Right atrium auricular region (tissue), 2 donors: ENCODE measurements at regions not wholly inside any gene's neighbourhood (a gene's known extent, or its start where the extent isn't known, plus 50 kb on each side); places are given as distances from the start of the nearest gene placed in this dataset.

Source experiments
- DNase-seq: peaks from one replicate; pipeline ENCODE4 v3.0.0-alpha.2; 2019; ENCODE audit warnings: low spot score
- H3K27ac ChIP-seq, 2 donors: fragments of 200-600 bp; sonication (generic); 1 replicate in 1 of 2; 2 replicates in 1 of 2; pipeline ENCODE4 v1.5.1; 2016 to 2019
- H3K27me3 ChIP-seq, 2 donors: fragments of 200-600 bp; sonication (generic); one replicate each; pipeline versions ENCODE4 v1.5.1 to v1.6.0; 2017 to 2019
- H3K36me3 ChIP-seq: fragments of 200-600 bp; sonication (generic); one replicate; pipeline ENCODE4 v1.5.1; 2016
- H3K4me1 ChIP-seq, 2 donors: fragments of 200-600 bp; sonication (generic); one replicate each; pipeline versions ENCODE4 v1.5.1 to v1.6.0; 2017 to 2019
- H3K4me3 ChIP-seq, 2 donors: fragments of 200-600 bp; sonication (generic); 1 replicate in 1 of 2; 2 replicates in 1 of 2; pipeline ENCODE4 v1.5.1; 2017 to 2019; ENCODE audit warnings: mild to moderate bottlenecking in 1 of 2, moderate library complexity in 1 of 2
- H3K9me3 ChIP-seq, 2 donors: fragments of 200-600 bp; sonication (generic); one replicate each; pipeline ENCODE4 v1.5.1; 2019
- TF ChIP-seq, protein P1 (sequence below), 2 donors: fragments of 200-600 bp; sonication (generic); IDR thresholded peaks; one replicate each; pipeline ENCODE4 v1.5.1; 2019; ENCODE audit warnings: antibody characterized with exemption in 2 of 2

DNA sequence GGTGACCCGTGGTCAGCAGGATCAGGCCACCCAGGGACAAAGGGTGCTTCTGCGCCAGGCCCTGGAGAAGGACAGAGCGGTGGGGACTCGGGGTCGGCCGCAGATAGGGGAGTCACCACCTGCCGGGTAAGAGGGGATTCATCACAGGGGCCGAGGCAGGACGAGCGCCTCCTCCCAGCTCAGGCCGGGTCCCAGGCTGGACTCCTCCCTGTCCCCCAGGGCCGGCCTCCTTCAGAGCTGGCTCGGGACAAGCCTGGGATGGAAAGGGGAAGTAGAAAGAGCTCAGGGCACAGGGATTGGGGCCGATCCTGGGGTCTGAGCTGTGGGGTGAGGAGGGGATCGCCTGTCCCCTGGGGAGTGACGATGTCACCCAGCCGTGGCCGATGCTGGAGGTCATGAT, 139.4 kb downstream of the GPCPD1 start:
- Histone ChIP-seq H3K4me3 (no peak overlapping the region), H3K9me3 (no peaks in the 10 kb centered on the region), H3K27ac (no peak overlapping the region), H3K27me3 (no peaks in the 10 kb centered on the region), H3K4me1 (no peaks in the 10 kb centered on the region), H3K36me3 (no peaks in the 10 kb centered on the region)
- TF ChIP-seq, protein P1, sequence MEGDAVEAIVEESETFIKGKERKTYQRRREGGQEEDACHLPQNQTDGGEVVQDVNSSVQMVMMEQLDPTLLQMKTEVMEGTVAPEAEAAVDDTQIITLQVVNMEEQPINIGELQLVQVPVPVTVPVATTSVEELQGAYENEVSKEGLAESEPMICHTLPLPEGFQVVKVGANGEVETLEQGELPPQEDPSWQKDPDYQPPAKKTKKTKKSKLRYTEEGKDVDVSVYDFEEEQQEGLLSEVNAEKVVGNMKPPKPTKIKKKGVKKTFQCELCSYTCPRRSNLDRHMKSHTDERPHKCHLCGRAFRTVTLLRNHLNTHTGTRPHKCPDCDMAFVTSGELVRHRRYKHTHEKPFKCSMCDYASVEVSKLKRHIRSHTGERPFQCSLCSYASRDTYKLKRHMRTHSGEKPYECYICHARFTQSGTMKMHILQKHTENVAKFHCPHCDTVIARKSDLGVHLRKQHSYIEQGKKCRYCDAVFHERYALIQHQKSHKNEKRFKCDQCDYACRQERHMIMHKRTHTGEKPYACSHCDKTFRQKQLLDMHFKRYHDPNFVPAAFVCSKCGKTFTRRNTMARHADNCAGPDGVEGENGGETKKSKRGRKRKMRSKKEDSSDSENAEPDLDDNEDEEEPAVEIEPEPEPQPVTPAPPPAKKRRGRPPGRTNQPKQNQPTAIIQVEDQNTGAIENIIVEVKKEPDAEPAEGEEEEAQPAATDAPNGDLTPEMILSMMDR (IDR thresholded peaks at IDR 0.05), result no peak
- DNase-seq, result no peak

DNA sequence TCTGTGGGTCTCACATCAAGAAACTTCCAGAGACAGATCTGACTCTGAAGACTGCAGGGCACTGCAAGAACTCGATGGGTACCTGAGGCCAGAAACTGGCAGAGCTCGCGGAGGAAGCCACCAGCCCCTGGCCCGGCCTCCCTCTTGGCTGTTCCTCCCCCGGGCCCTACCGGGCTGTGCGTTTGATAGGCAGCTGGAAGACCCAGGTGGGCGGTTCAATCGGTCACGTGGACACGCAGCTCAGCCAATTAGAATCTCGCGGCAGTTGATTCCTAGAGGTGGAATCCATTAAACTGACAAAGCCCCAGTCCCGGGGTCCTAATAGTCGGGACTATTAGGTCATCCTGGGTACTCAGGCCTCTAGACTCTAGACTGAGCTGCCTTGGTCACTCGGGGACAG, 139.9 kb downstream of the GPCPD1 start:
- H3K9me3 ChIP-seq, result no peaks in the 10 kb centered on the region
- H3K27ac ChIP-seq, result no peak overlapping the region
- no peak for DNase-seq
- TF ChIP-seq, protein P1 (IDR thresholded peaks at IDR 0.05), result no peak
- no peaks in the 10 kb centered on the region for H3K36me3 ChIP-seq
- no peaks in the 10 kb centered on the region for H3K4me1 ChIP-seq
- no peaks in the 10 kb centered on the region for H3K27me3 ChIP-seq
- H3K4me3 ChIP-seq, result no peak overlapping the region

DNA sequence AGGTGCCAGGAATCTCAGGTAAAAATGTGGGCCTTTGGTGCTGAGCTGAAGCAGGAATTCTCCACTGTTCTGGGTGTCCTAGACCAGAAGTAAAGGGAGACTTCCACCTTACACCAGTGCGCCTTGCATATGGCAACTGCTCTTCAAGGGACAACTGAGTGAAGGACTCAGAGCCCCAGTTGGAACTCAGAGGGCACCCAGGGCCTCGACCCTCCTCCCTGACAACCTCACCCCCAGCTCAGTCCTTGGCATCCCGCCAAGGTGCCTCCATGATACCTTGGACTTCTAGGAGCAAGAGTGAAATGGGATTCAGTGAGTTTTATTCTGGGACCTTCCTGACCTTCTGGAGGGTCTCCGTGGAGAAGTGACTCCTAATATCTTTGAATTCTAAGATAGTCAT, 140.3 kb downstream of the GPCPD1 start:
- no peaks in the 10 kb centered on the region for H3K36me3 ChIP-seq
- no peaks in the 10 kb centered on the region for H3K4me1 ChIP-seq
- H3K4me3 ChIP-seq, result no peak overlapping the region
- no peaks in the 10 kb centered on the region for H3K27me3 ChIP-seq
- H3K27ac ChIP-seq, result no peak overlapping the region
- DNase-seq, result no peak
- no peaks in the 10 kb centered on the region for H3K9me3 ChIP-seq
- TF ChIP-seq, protein P1 (IDR thresholded peaks at IDR 0.05), result no peak

DNA sequence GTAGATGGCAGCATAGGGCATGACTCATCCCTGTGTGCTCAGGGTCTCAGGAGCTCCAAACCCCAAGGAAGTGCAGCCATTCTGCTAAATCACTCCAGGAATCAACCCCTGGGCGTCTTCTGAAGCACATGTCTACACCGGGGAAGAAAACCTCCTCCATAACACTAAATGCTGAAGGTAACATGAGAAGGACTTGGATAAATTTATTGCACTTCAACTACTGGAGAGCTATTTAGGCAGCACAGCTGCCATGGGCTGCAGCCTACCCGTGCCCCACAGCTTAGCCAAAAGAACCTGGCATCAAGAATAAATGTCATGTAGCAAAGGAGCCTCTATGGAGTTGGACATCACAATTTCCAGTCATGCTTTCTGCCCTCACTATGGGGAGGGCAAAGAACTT, 141.7 kb downstream of the GPCPD1 start:
- H3K27me3 ChIP-seq, result no peaks in the 10 kb centered on the region
- no peaks in the 10 kb centered on the region for H3K9me3 ChIP-seq
- no peak for DNase-seq
- no peaks in the 10 kb centered on the region for H3K36me3 ChIP-seq
- H3K4me1 ChIP-seq, result no peaks in the 10 kb centered on the region
- no peak overlapping the region for H3K4me3 ChIP-seq
- TF ChIP-seq, protein P1 (IDR thresholded peaks at IDR 0.05), result no peak
- no peak overlapping the region for H3K27ac ChIP-seq

DNA sequence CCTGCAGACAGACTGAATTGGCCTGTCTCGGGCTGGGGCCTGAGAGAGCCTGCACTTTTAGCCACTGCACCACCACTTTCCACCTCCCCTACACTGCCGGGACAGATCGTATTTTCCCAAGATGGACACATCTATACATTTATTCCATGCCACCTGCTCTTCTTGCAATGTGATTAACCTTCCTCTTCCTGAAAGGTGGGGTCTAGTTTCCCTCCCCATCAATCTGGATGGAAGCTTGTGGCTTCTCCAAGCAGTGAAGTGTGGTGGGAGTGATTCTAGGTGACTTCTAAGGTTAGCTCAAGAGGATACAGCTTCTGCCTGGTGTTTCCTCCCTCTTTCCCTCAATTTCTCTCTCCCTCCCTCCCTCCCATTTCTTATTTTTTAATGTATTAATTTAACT, 143.7 kb downstream of the GPCPD1 start:
- no peak overlapping the region for H3K27ac ChIP-seq
- no peaks in the 10 kb centered on the region for H3K36me3 ChIP-seq
- TF ChIP-seq, protein P1 (IDR thresholded peaks at IDR 0.05), result no peak
- no peaks in the 10 kb centered on the region for H3K9me3 ChIP-seq
- DNase-seq, result no peak
- H3K4me3 ChIP-seq, result no peak overlapping the region
- no peaks in the 10 kb centered on the region for H3K4me1 ChIP-seq
- H3K27me3 ChIP-seq, result no peaks in the 10 kb centered on the region

DNA sequence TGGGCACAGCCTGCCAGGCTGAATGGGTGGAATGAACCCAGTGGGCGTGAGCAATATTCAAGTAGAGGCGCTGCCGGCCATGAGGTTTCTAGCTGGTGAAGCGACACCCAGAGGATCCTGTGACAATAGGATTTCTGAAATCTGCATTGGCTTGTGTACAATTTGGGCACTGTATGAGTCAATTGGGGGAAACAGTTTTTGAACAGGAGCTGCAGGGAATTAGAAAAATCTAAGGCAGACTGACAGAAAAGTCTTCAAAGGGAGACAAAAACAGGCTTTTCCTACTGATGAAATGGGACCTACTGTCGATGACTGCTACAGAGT, 145.2 kb downstream of the GPCPD1 start:
- Histone ChIP-seq H3K4me3 (no peak overlapping the region), H3K9me3 (peaks cover 0 to 1% of the 10 kb centered on the region in 2 donors), H3K4me1 (no peaks in the 10 kb centered on the region), H3K36me3 (no peaks in the 10 kb centered on the region), H3K27ac (no peak overlapping the region), H3K27me3 (no peaks in the 10 kb centered on the region)
- TF ChIP-seq, protein P1 (IDR thresholded peaks at IDR 0.05), result no peak
- no peak for DNase-seq
